Vagina (tissue), 2 donors: ENCODE measurements at regions not wholly inside any gene's neighbourhood (a gene's known extent, or its start where the extent isn't known, plus 50 kb on each side); places are given as distances from the start of the nearest gene placed in this dataset.
"Not testable (repeated sequence)": the region's sequence is repeated elsewhere in the genome, so short reads cannot be mapped to it uniquely, and the experiment has no call there.

Source experiments
- CTCF ChIP-seq, 3 experiments: fragments of 450-650 bp in 2 of 3; fragments of 200-600 bp in 1 of 3; sonication (generic) in 1 of 3; IDR thresholded peaks; one replicate each; pipeline ENCODE4 v1.5.1; 2017 to 2019; ENCODE audit warnings: antibody characterized with exemption in 3 of 3, mild to moderate bottlenecking in 2 of 3, moderate library complexity in 2 of 3
- POLR2A ChIP-seq, 2 donors: fragments of 450-650 bp; IDR thresholded peaks; one replicate each; pipeline ENCODE4 v1.6.1; 2017; ENCODE audit warnings: antibody characterized with exemption in 2 of 2, mild to moderate bottlenecking in 2 of 2, moderate library complexity in 2 of 2
- POLR2AphosphoS5 ChIP-seq, 2 donors: sonication (generic); formaldehyde crosslinking; IDR thresholded peaks; one replicate each; pipeline ENCODE4 v1.9.0; 2017; ENCODE audit warnings: antibody characterized with exemption in 2 of 2, mild to moderate bottlenecking in 2 of 2, low read depth in 1 of 2; ENCODE audit not compliant: insufficient read depth in 1 of 2

- TF ChIP-seq POLR2A (IDR thresholded peaks at IDR 0.05), result not testable (repeated sequence)
- peak in 2 of 3 experiments; percentile 44 to 58 for TF ChIP-seq CTCF (IDR thresholded peaks at IDR 0.05)
- TF ChIP-seq POLR2AphosphoS5 (IDR thresholded peaks at IDR 0.05; ENCODE audit: insufficient read depth in 1 of 2, low read depth in 1 of 2), result peak in 1 of 2 donors; percentile 43
Observed at GRCh38 chr16:29114989-29115801, 130.3 kb downstream of the LAT start.
